Spinal cord (tissue), 9 donors: ENCODE measurements at regions not wholly inside any gene's neighbourhood (a gene's known extent, or its start where the extent isn't known, plus 50 kb on each side); places are given as distances from the start of the nearest gene placed in this dataset.

Experiments
- DNase-seq, 6 donors: peaks; one replicate each; pipeline versions ENCODE4 v3.0.0 to v3.0.0-alpha.2; 2013 to 2015; ENCODE audit warnings: low spot score in 6 of 6, low read depth in 4 of 6
- H3K27ac ChIP-seq: one replicate; pipeline ENCODE4 v1.5.1; 2013; ENCODE audit warnings: low read depth, low read length, control low read depth
- H3K27me3 ChIP-seq: one replicate; pipeline ENCODE4 v1.6.1; 2013; ENCODE audit warnings: low read length; ENCODE audit not compliant: control insufficient read depth, insufficient read depth
- H3K36me3 ChIP-seq: one replicate; pipeline ENCODE4 v1.6.1; 2013; ENCODE audit warnings: low read length; ENCODE audit not compliant: control insufficient read depth, insufficient read depth
- H3K4me1 ChIP-seq: one replicate; pipeline ENCODE4 v1.6.1; 2013; ENCODE audit warnings: low read length; ENCODE audit not compliant: control insufficient read depth, insufficient read depth
- H3K4me3 ChIP-seq: one replicate; pipeline ENCODE4 v1.5.1; 2013; ENCODE audit warnings: low read depth, low read length, control low read depth
- H3K9me3 ChIP-seq: one replicate; pipeline ENCODE4 v1.6.1; 2013; ENCODE audit warnings: low read length; ENCODE audit not compliant: control insufficient read depth, insufficient read depth
- WGBS: methylation state at CpG from one replicate; pipeline ENCODE4 v1.1.5; 2013; ENCODE audit warnings: missing lambda C conversion rate; ENCODE audit not compliant: insufficient coverage; 5-methylcytosine and 5-hydroxymethylcytosine counted together
- donor health status: healthy.

DNA sequence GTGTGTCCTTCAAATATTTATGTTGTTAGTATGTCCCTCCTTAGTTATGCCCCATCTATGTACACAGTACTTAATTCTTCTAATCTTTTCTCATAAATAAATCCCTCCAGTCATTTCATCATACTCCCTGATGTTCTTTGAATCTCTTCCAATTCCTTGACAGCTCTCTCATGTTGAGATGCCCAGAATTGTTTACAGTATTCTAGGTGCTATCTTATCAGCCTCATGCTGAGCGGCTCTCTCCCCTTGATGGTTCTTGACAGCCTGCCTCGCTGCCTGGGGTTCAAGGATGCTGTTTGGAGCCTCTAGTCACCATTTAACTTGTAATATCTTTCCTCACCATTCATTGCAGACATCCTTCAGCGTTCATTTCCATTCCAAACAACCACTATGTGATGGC is 799.2 kb downstream of the BRINP1 start:
- Histone ChIP-seq H3K27ac (no peak overlapping the region), H3K27me3 (no peaks in the 10 kb centered on the region), H3K4me1 (no peaks in the 10 kb centered on the region), H3K36me3 (no peaks in the 10 kb centered on the region), H3K4me3 (no peak overlapping the region), H3K9me3 (no peaks in the 10 kb centered on the region)
- WGBS = 100% methylated on average over 1 of the region's 3 CpGs
- no peak for DNase-seq

DNA sequence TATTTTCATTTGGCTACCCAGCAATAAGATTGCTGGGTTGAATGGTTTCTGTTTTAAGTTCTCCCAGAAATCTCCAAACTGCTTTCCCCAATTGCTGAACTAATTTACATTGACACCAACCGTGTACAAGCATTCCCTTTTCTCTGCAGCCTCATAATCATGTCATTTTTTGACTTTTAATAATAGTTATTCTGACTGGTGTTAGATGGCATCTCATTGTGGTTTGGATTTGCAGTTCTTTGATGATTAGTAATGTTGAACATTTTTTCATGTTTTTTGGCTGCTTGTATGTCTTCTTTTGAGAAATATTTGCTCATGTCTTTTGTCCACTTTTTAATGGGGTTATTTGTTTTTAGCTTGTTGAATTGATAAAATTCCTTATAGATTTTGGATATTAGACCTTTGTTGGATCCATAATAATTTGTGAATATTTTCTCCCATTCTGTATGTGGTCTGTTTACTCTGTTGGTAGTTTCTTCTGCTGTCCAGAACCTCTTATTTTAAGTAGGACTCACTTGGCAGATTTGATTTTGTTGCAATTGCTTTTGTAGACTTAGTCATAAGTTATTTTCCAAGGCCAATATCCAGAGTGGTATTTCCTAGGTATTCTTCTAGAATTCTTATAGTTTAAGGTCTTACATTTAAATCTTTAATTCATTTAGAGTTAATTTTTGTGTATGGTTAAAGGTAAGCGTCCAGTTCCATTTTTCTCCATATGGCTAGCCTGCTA is 793.7 kb downstream of the BRINP1 start:
- Histone ChIP-seq H3K36me3 (no peaks in the 10 kb centered on the region), H3K27ac (no peak overlapping the region)
- WGBS = no CpG with 5 or more reads among the region's 2 CpGs

DNA sequence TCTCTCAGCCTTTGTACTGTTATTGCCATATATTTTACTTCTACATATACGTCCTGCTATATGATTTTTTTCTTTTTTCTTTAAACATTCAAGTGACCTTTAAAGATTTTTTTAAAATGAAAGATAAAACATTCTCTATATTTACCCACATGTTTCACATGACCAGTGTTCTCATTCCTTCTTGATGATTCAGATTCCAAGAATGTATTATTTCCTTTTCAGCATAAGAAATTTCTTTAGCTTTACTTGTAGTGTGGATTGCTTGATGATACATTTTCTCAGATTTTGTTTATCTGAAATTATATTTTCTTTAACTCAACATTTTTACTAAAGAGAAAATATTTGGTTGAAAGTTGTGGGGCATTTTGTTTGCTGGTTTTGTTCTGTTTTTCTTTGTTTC is 792.1 kb downstream of the BRINP1 start:
- no peak overlapping the region for H3K27ac ChIP-seq
- H3K4me3 ChIP-seq = no peak overlapping the region
- H3K27me3 ChIP-seq = no peaks in the 10 kb centered on the region
- WGBS = no CpG with 5 or more reads among the region's 1 CpG
- no peaks in the 10 kb centered on the region for H3K36me3 ChIP-seq
- H3K9me3 ChIP-seq = no peaks in the 10 kb centered on the region
- no peaks in the 10 kb centered on the region for H3K4me1 ChIP-seq
- DNase-seq = no peak

More for the DNA sequence above, 793.7 kb downstream of the BRINP1 start:
- Histone ChIP-seq H3K9me3 (no peaks in the 10 kb centered on the region), H3K4me3 (no peak overlapping the region), H3K4me1 (no peaks in the 10 kb centered on the region), H3K27me3 (no peaks in the 10 kb centered on the region)
- no peak for DNase-seq

DNA sequence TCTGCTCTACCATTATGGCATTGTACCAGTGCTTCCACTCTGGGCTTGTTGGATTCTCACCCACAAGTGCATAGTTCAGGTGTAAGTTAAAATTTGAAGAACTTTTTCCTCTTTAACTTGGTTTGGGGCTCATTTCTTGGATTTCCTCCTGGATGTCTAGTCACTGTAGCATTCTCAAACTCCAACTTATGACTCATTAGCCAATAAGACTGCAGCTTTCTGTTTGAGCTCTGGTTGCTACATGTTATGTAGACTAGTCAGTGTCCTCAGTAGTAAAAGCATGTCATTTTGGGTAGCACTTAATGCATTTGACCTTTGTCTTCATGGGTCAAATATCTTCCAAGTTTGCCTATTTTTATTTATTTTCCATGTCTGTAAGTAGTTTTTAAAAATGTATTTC is 790.8 kb downstream of the BRINP1 start:
- no peak overlapping the region for H3K4me3 ChIP-seq
- no peaks in the 10 kb centered on the region for H3K4me1 ChIP-seq
- no peak for DNase-seq
- H3K27me3 ChIP-seq = no peaks in the 10 kb centered on the region
- no peak overlapping the region for H3K27ac ChIP-seq
- no peaks in the 10 kb centered on the region for H3K36me3 ChIP-seq
- H3K9me3 ChIP-seq = no peaks in the 10 kb centered on the region

DNA sequence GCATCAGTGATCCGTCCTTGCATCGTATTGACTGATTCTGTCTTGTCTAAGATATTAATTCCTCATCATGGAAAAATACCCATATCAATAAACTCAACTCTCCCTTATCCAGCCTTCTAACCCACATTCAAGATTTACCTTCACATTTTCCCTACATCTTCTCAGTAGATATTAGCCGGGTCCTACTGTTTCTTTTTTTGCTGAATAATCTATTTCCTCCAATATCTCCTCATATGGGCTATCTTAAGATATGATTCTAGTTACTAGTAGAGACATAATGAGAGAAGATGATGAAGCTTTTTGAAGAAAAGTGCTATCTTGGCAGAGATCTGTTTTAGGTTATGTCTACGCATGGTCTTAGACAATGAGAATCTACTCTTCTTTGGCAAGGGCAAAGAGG is 785.8 kb downstream of the BRINP1 start:
- Histone ChIP-seq H3K4me1 (no peaks in the 10 kb centered on the region), H3K27ac (no peak overlapping the region), H3K9me3 (no peaks in the 10 kb centered on the region), H3K36me3 (no peaks in the 10 kb centered on the region), H3K4me3 (no peak overlapping the region), H3K27me3 (no peaks in the 10 kb centered on the region)
- 100% methylated on average over 2 of the region's 4 CpGs for WGBS
- DNase-seq = no peak

DNA sequence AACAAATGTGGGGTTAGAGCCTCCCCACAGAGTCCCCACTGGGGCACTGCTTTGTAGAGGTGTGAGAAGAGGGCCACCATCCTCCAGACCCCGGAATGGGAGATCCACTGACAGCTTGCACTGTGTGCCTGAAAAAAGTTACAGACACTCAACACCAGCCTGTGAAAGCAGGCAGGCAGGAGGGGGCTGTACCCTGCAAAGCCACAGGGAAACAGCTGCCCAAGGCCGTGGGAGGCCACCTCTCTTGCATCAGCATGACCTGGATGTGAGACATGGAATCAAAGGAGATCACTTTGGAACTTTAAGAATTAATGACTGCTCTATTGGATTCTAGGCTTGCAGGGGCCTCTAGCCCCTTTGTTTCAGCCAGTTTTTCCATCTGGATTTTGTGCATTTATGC is 782.3 kb downstream of the BRINP1 start:
- 69% methylated on average over 2 of the region's 2 CpGs for WGBS
- no peaks in the 10 kb centered on the region for H3K4me1 ChIP-seq
- no peak overlapping the region for H3K4me3 ChIP-seq
- H3K27ac ChIP-seq = no peak overlapping the region
- no peak for DNase-seq
- H3K9me3 ChIP-seq = no peaks in the 10 kb centered on the region
- no peaks in the 10 kb centered on the region for H3K27me3 ChIP-seq
- no peaks in the 10 kb centered on the region for H3K36me3 ChIP-seq

DNA sequence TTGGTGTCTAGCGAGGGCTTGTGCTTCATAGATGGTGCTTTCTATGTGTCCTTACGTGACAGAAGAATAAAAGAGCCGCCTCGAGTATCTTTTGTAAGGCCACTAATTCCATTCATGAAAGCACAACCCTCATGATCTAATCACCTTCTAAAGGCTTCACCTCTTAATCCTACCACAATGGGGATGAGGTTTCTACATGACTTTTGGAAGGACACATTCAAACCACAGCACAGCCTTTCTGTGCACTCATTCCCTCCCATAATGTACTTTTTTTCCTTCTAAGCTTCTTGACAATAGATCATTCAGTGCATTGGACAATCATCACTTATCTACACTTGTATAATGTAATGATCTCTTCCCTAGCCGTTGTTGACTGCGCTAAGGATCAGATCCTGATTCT is 774.8 kb downstream of the BRINP1 start:
- Histone ChIP-seq H3K36me3 (no peaks in the 10 kb centered on the region), H3K9me3 (no peaks in the 10 kb centered on the region), H3K4me3 (no peak overlapping the region), H3K4me1 (no peaks in the 10 kb centered on the region), H3K27ac (no peak overlapping the region), H3K27me3 (no peaks in the 10 kb centered on the region)
- 73% methylated on average over 4 of the region's 6 CpGs for WGBS
- no peak for DNase-seq

DNA sequence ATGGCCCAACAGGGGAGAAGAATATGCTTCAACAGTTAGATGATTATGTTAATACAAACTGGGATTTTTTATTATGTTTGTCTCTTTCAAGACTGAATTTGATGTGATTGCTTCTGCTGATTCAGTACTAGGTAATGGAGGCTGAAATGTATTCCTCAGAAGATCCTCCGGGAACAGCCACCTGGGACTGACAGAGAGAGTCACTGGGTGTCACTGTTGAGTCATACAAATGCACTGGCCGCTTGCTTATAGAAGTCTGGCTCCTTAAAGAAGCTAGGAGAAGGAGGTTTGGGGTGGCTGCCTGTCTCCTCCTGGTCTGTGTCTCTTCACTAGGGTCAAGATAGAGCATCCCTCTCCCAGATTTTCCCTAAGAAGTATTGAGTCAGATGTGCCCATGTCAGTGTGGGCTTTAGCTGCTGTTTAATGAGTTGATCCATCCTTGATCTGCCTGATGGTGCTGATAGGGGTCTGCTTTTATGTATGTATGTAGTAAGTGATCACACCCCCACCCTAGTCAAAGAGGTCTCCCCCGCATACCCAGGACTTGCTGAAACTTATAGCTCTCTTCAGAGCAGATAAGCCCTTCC is 773.4 kb downstream of the BRINP1 start:
- Histone ChIP-seq H3K27ac (no peak overlapping the region), H3K9me3 (no peaks in the 10 kb centered on the region), H3K36me3 (no peaks in the 10 kb centered on the region), H3K4me3 (no peak overlapping the region), H3K27me3 (no peaks in the 10 kb centered on the region), H3K4me1 (no peaks in the 10 kb centered on the region)
- 8% methylated on average over 1 of the region's 3 CpGs for WGBS
- peak; percentile 35 to 94 (median 54) for DNase-seq

DNA sequence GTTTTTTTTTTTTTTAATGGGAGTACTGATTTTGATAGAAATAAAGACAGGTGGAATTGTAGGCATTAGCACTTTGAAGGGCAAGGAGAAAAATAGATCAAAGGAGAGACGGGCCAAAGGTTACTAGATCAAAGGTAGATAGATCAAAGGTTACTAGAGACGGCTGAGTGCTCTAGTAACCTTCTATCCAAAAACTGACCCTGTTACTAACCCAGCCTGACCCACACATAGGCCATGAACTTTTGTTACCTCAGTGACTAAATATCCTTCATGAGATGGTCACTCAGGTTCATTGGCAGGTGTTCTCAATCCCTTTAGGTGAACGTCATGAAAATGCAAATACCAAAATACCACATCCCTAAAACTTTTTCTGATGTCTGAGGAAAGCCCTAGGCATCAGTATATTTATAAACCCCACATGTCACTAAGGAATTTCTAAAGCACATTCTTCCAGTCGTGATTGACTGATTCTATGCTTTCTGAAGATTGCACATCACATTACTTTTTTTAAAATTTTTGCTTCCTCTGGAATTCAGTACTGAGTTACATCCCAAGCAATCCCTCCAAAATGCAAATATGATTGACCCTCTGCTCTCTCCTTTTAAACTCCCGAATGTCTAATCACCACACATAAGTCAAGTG is 772.7 kb downstream of the BRINP1 start:
- H3K4me1 ChIP-seq = no peaks in the 10 kb centered on the region
- 57% methylated on average over 3 of the region's 5 CpGs for WGBS
- no peak overlapping the region for H3K4me3 ChIP-seq
- DNase-seq = no peak
- H3K36me3 ChIP-seq = no peaks in the 10 kb centered on the region
- H3K27ac ChIP-seq = no peak overlapping the region
- no peaks in the 10 kb centered on the region for H3K9me3 ChIP-seq
- H3K27me3 ChIP-seq = no peaks in the 10 kb centered on the region

DNA sequence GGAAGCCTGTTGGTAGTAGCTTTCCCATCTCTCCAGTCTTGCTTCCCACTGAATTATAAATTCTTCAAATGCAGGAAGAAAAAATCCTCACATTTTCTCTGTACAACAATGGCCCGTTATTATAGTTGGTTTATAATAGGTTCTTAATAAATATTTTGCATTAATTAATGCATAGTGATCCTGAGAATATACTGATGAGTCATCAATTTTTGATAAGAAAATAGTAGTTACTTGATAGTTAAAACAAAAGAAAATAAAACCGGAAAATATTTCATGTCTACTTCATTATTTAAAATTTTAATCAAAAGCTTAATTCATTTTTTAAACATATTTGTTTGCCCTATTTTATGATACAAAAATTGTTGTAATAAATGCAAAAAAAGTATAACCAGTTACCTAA is 762.6 kb downstream of the BRINP1 start:
- Histone ChIP-seq H3K27me3 (no peaks in the 10 kb centered on the region), H3K36me3 (no peaks in the 10 kb centered on the region), H3K4me3 (no peak overlapping the region), H3K9me3 (no peaks in the 10 kb centered on the region), H3K4me1 (no peaks in the 10 kb centered on the region), H3K27ac (no peak overlapping the region)
- no CpG with 5 or more reads among the region's 2 CpGs for WGBS
- DNase-seq = no peak
